SK-N-SH (cell line): ENCODE measurements at regions not wholly inside any gene's neighbourhood (a gene's known extent, or its start where the extent isn't known, plus 50 kb on each side); places are given as distances from the start of the nearest gene placed in this dataset.

ENCODE experiments used
- CTCF ChIA-PET: fragments of 300-600, 350-600 bp; formaldehyde crosslinking; extraction: SDS; loops from one replicate; lab custom pipeline; 2021; lab: Yijun Ruan, JAX
- POLR2A ChIA-PET: fragments of 350-600 bp; sonication (Branson Sonifier 250); formaldehyde crosslinking; extraction: SDS; loops from one replicate; lab custom pipeline; 2020; ENCODE audit warnings: antibody characterized with exemption, inconsistent platforms; lab: Yijun Ruan, JAX
- DNase-seq: peaks from one replicate; pipeline ENCODE4 v3.0.0; 2012
- H2AFZ ChIP-seq: fragments of 200-600 bp; sonication (generic); 2 replicates; pipeline ENCODE4 v1.8.1; 2016; ENCODE audit warnings: antibody characterized with exemption, mild to moderate bottlenecking, low read depth
- H3F3A ChIP-seq: fragments of 200-600 bp; sonication (generic); replicated peaks from 2 replicates; pipeline ENCODE3; 2016; ENCODE audit warnings: antibody characterized with exemption, mild to moderate bottlenecking; ENCODE audit not compliant: insufficient read depth
- H3K27ac ChIP-seq, 2 experiments: fragments of 200-500 bp in 1 of 2; fragments of 200-600 bp in 1 of 2; sonication (Bioruptor generic) in 1 of 2; sonication (generic), shearing (Covaris generic) in 1 of 2; 2 replicates each; pipeline versions ENCODE4 v1.5.1 to v1.6.1; 2014 to 2016; ENCODE audit warnings: low read depth in 2 of 2, inconsistent platforms in 1 of 2, low read length in 1 of 2, mild to moderate bottlenecking in 1 of 2, mixed read lengths in 1 of 2
- H3K27me3 ChIP-seq: fragments of 200-600 bp; sonication (generic), shearing (Covaris generic); 2 replicates; pipeline ENCODE4 v1.6.1; 2016; ENCODE audit warnings: mixed run types; ENCODE audit not compliant: insufficient read depth
- H3K36me3 ChIP-seq, 2 experiments: fragments of 200-500 bp in 1 of 2; fragments of 200-600 bp in 1 of 2; sonication (Bioruptor generic) in 1 of 2; sonication (generic) in 1 of 2; replicated peaks in 1 of 2; 2 replicates each; pipeline versions ENCODE3 to v1.5.1; 2014 to 2016; ENCODE audit warnings: low read length in 1 of 2, mild to moderate bottlenecking in 1 of 2; ENCODE audit not compliant: insufficient read depth in 2 of 2, control insufficient read depth in 1 of 2
- H3K4me1 ChIP-seq, 2 experiments: fragments of 200-500 bp in 1 of 2; fragments of 200-600 bp in 1 of 2; sonication (Bioruptor generic) in 1 of 2; sonication (generic), shearing (Covaris generic) in 1 of 2; 2 replicates each; pipeline versions ENCODE4 v1.5.1 to v1.6.1; 2014 to 2016; ENCODE audit warnings: low read depth in 1 of 2, low read length in 1 of 2, mixed run types in 1 of 2; ENCODE audit not compliant: insufficient read depth in 2 of 2, control insufficient read depth in 1 of 2
- H3K4me2 ChIP-seq: fragments of 200-600 bp; sonication (generic), shearing (Covaris generic); 2 replicates; pipeline ENCODE4 v1.6.1; 2017; ENCODE audit warnings: mixed run types
- H3K4me3 ChIP-seq, 2 experiments: fragments of 200-500 bp in 1 of 2; fragments of 200-600 bp in 1 of 2; sonication (Bioruptor generic) in 1 of 2; sonication (generic), shearing (Covaris generic) in 1 of 2; 2 replicates each; pipeline versions ENCODE4 v1.5.1 to v1.8.1; 2014 to 2016; ENCODE audit warnings: low read depth in 2 of 2, inconsistent platforms in 1 of 2, low read length in 1 of 2, mild to moderate bottlenecking in 1 of 2, mixed read lengths in 1 of 2, moderate library complexity in 1 of 2
- H3K79me2 ChIP-seq: fragments of 200-600 bp; sonication (generic); 2 replicates; pipeline ENCODE4 v1.8.1; 2017; ENCODE audit warnings: mild to moderate bottlenecking; ENCODE audit not compliant: insufficient read depth
- H3K9ac ChIP-seq: fragments of 200-600 bp; sonication (generic); 2 replicates; pipeline ENCODE4 v1.6.1; 2017; ENCODE audit warnings: mixed run types
- H3K9me2 ChIP-seq: fragments of 200-600 bp; sonication (generic); 2 replicates; pipeline ENCODE4 v1.6.1; 2017; ENCODE audit warnings: mixed run types
- H3K9me3 ChIP-seq: fragments of 200-600 bp; sonication (generic); 2 replicates; pipeline ENCODE4 v1.6.1; 2017; ENCODE audit warnings: mixed run types, mild to moderate bottlenecking, moderate library complexity
- H4K20me1 ChIP-seq: fragments of 200-600 bp; sonication (generic); 2 replicates; pipeline ENCODE4 v1.6.1; 2017; ENCODE audit warnings: mild to moderate bottlenecking, mixed run types; ENCODE audit not compliant: insufficient read depth
- CHD2 ChIP-seq: fragments of 150-350 bp; IDR thresholded peaks from 2 replicates; pipeline ENCODE4 v1.6.1; 2018; ENCODE audit warnings: low read length; ENCODE audit not compliant: partially characterized antibody
- EZH2phosphoT487 ChIP-seq: fragments of 200-600 bp; sonication (generic); IDR thresholded peaks from 2 replicates; pipeline ENCODE4 v1.6.1; 2017; ENCODE audit warnings: low read depth, mixed run types, mild to moderate bottlenecking, antibody characterized with exemption, moderate library complexity, borderline replicate concordance
- GABPA ChIP-seq: IDR thresholded peaks from 2 replicates; pipeline ENCODE4 v1.4.0; 2012; ENCODE audit warnings: low read depth, mild to moderate bottlenecking
- GATA2 ChIP-seq: sonication (generic); formaldehyde crosslinking; IDR thresholded peaks from 2 replicates; pipeline ENCODE4 v1.5.0; 2020; ENCODE audit warnings: mild to moderate bottlenecking, missing genetic modification reagents
- IRF3 ChIP-seq: fragments of 150-350 bp; IDR thresholded peaks from 2 replicates; pipeline ENCODE4 v1.6.1; 2016; ENCODE audit warnings: mild to moderate bottlenecking, low read depth, low read length
- MAX ChIP-seq: IDR thresholded peaks from 2 replicates; pipeline ENCODE4 v1.4.0; 2012; ENCODE audit warnings: low read depth
- MEF2A ChIP-seq: IDR thresholded peaks from 2 replicates; pipeline ENCODE4 v1.4.0; 2012; ENCODE audit warnings: low read depth, borderline replicate concordance
- MXI1 ChIP-seq: IDR thresholded peaks from 2 replicates; pipeline ENCODE4 v1.6.1; 2012; ENCODE audit warnings: mild to moderate bottlenecking, low read depth, low read length, improper control_type of control experiment
- NFIC ChIP-seq: IDR thresholded peaks from 2 replicates; pipeline ENCODE4 v1.4.0; 2012; ENCODE audit warnings: borderline replicate concordance
- NRF1 ChIP-seq: IDR thresholded peaks from 2 replicates; pipeline ENCODE4 v1.6.1; 2012; ENCODE audit warnings: low read depth, mild to moderate bottlenecking, low read length
- PBX3 ChIP-seq: IDR thresholded peaks from 2 replicates; pipeline ENCODE4; 2012
- RFX5 ChIP-seq: IDR thresholded peaks from 2 replicates; pipeline ENCODE4 v1.6.1; 2012; ENCODE audit warnings: mild to moderate bottlenecking, improper control_type of control experiment, low read length
- RXRA ChIP-seq: IDR thresholded peaks from 2 replicates; pipeline ENCODE4 v1.4.0; 2012; ENCODE audit warnings: low read depth, mild to moderate bottlenecking, borderline replicate concordance
- SIN3A ChIP-seq: IDR thresholded peaks from 2 replicates; pipeline ENCODE4 v1.6.1; 2012; ENCODE audit warnings: low read depth, mild to moderate bottlenecking, low read length, moderate library complexity, borderline replicate concordance
- TAF1 ChIP-seq: IDR thresholded peaks from 2 replicates; pipeline ENCODE4 v1.6.1; 2012; ENCODE audit warnings: low read depth, mild to moderate bottlenecking, low read length, moderate library complexity, borderline replicate concordance
- TCF12 ChIP-seq: IDR thresholded peaks from 2 replicates; pipeline ENCODE4 v1.4.0; 2012
- USF2 ChIP-seq: fragments of 150-350 bp; IDR thresholded peaks from 2 replicates; pipeline ENCODE4 v1.6.1; 2017; ENCODE audit warnings: antibody characterized with exemption, low read length, low read depth, borderline replicate concordance
- WGBS: methylation state at CpG from one replicate; pipeline ENCODE4 v1.1.6; 2017; ENCODE audit warnings: low lambda C conversion rate; 5-methylcytosine and 5-hydroxymethylcytosine counted together

GRCh38 chr7:142698429-142698828 is 50.8 kb upstream of the PRSS1 start:
- H3K27ac ChIP-seq, result no peak overlapping the region
- H3K4me3 ChIP-seq, result no peak overlapping the region
- H3K4me2 ChIP-seq, result no peak overlapping the region
- H3K4me1 ChIP-seq, result no peaks in the 10 kb centered on the region; a peak in 1 of 4 replicates
- no peak overlapping the region for H2AFZ ChIP-seq
- H3K79me2 ChIP-seq, result no peaks in the 10 kb centered on the region
- DNase-seq, result no peak
- no peak overlapping the region for H3K9ac ChIP-seq
- H4K20me1 ChIP-seq, result no peaks in the 10 kb centered on the region
- H3F3A ChIP-seq, result no peaks in the 10 kb centered on the region
- ChIA-PET CTCF (no interaction called here), POLR2A (no interaction called here)
- no peak for TF ChIP-seq EZH2phosphoT487
- TF ChIP-seq SIN3A, result no peak
- no peak for TF ChIP-seq USF2
- no peak for TF ChIP-seq IRF3
- no peak for TF ChIP-seq MEF2A
- TF ChIP-seq MXI1, result no peak
- no peak for TF ChIP-seq NFIC
- TF ChIP-seq CHD2, result no peak
- no peak for TF ChIP-seq GABPA
- TF ChIP-seq TCF12, result no peak
- TF ChIP-seq NRF1, result no peak
- no peak for TF ChIP-seq GATA2 (CRISPR knock-in tag)
- no peak for TF ChIP-seq TAF1
- no peak for TF ChIP-seq RFX5
- TF ChIP-seq PBX3, result no peak
- TF ChIP-seq MAX, result no peak
- no peaks in the 10 kb centered on the region for H3K27me3 ChIP-seq
- no peaks in the 10 kb centered on the region for H3K9me3 ChIP-seq
- H3K36me3 ChIP-seq, result no peaks in the 10 kb centered on the region
- no peaks in the 10 kb centered on the region for H3K9me2 ChIP-seq
- WGBS, result 3% methylated on average over 1 of the region's 1 CpG

- CTCF ChIA-PET, result interaction anchor here (1.2 kb wide), 1 partner anchor 163 kb away, joined by 3 read pairs; no protein-coding TSS in a partner anchor
- no peak overlapping the region for H3K27ac ChIP-seq
Measured at GRCh38 chr7:142697270-142697669, 52.0 kb upstream of the PRSS1 start.

More at GRCh38 chr7:142697270-142697669, 52.0 kb upstream of the PRSS1 start:
- Histone ChIP-seq H4K20me1 (no peaks in the 10 kb centered on the region), H3K79me2 (no peaks in the 10 kb centered on the region), H3K4me3 (no peak overlapping the region), H3K27me3 (no peaks in the 10 kb centered on the region), H3K36me3 (no peaks in the 10 kb centered on the region), H3K9me3 (no peaks in the 10 kb centered on the region), H3K9ac (no peak overlapping the region), H3K4me1 (no peaks in the 10 kb centered on the region; a peak in 1 of 4 replicates), H3F3A (no peaks in the 10 kb centered on the region), H2AFZ (no peak overlapping the region), H3K4me2 (no peak overlapping the region), H3K9me2 (no peaks in the 10 kb centered on the region)
- DNase-seq, result no peak
- 30% methylated on average over 4 of the region's 4 CpGs for WGBS
- TF ChIP-seq RXRA (no peak), USF2 (no peak), EZH2phosphoT487 (no peak)
- POLR2A ChIA-PET, result no interaction called here
